Astrocyte of the spinal cord (primary cell): ENCODE measurements at regions not wholly inside any gene's neighbourhood (a gene's known extent, or its start where the extent isn't known, plus 50 kb on each side); places are given as distances from the start of the nearest gene placed in this dataset.

Experiments
- DNase-seq: peaks from one replicate; pipeline ENCODE4 v3.0.0; 2011; ENCODE audit warnings: low read depth, low spot score
- H3K4me3 ChIP-seq: 2 replicates; pipeline ENCODE4 v1.5.1; 2011; ENCODE audit warnings: low read depth, mild to moderate bottlenecking, low read length, moderate library complexity
- CTCF ChIP-seq: IDR thresholded peaks from 2 replicates; pipeline ENCODE4 v1.5.1; 2012; ENCODE audit warnings: low read depth, mild to moderate bottlenecking, low read length, inconsistent platforms
- in situ Hi-C: cut with HindIII; loops from 2 replicates; pipeline ENCODE4 v1.10.0; 2017; ENCODE audit warnings: low sequenced_read_pairs

DNA sequence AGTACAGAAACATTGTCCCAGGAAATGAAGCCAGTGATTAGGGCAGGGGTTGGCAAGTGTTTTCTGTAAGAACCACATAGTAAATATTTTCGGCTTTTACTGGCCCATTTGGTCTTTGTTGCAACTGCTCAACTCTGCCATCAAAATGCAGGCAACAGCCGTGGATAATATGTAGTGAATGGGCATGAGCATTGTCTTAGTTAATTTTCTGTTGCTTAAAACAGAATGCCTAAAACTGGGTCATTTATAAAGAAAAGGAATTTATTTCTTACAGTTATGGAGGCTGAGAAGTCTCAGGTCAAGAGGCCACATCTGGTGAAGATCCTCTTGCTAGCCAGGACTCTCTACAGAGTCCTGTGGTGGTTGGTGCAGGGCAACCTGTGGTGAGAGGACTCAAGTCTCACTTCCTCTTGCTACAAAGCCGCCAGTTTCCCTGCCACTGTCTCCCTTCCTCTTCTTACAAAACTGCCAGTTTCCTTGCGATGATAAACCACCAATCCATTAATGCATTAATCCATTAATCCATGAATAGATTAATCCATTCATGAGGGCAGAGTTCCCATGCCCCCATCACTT is 166.4 kb downstream of the PSMG1 start:
- in situ Hi-C loops: no loop called here
- H3K4me3 ChIP-seq: no peak overlapping the region
- TF ChIP-seq CTCF: no peak
- no peak for DNase-seq

DNA sequence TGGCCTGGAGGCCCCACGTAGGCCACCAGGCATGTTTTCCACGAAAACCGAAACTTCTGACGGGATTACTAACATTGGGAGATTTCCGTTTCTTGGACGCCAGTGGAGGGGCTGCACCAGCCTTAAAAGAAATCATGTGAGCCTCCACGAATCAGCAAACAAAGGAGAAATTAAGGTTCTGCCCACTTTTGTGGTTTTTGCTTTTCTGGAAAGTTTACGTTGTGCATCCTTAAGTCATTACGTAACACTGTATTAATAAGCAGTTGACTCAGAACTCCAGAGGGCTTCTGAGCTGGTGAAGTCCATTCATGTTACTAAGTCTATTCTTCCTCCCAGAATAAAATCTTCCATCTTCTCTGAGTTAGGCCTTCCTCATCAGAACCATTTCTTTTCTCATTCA is 168.5 kb downstream of the PSMG1 start:
- in situ Hi-C loops: no loop called here
- no peak overlapping the region for H3K4me3 ChIP-seq
- no peak for TF ChIP-seq CTCF
- DNase-seq: peak; percentile 97

GRCh38 chr21:39012326-39013230 is 170.7 kb downstream of the PSMG1 start:
- H3K4me3 ChIP-seq: no peak overlapping the region
- no peak for TF ChIP-seq CTCF
- in situ Hi-C loops: no loop called here
- no peak for DNase-seq

DNA sequence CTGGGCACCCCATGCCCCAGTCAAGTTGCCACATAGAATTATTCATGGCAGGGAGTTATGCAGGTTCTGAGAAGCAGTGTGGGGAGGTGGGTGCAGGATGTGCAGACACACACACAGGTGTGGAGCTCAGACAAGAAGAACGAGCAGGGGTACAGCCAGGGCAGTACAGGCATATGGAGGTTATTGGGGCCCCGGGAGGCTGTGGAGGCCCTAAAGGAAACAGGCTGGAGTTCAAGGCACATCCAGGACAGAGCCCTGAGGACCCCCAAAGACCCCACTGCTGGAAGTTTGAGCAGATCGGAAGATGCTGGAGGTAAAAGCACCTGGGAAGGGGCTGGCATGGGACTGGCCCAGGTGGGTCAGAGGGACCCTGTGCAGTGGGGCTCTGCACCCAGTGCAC is 171.3 kb downstream of the PSMG1 start:
- in situ Hi-C loops: no loop called here
- no peak for TF ChIP-seq CTCF
- DNase-seq: no peak
- H3K4me3 ChIP-seq: no peak overlapping the region

GRCh38 chr21:39010629-39011404 is 172.4 kb downstream of the PSMG1 start:
- no peak for DNase-seq
- no peak for TF ChIP-seq CTCF
- no peak overlapping the region for H3K4me3 ChIP-seq
- in situ Hi-C loops: no loop called here

DNA sequence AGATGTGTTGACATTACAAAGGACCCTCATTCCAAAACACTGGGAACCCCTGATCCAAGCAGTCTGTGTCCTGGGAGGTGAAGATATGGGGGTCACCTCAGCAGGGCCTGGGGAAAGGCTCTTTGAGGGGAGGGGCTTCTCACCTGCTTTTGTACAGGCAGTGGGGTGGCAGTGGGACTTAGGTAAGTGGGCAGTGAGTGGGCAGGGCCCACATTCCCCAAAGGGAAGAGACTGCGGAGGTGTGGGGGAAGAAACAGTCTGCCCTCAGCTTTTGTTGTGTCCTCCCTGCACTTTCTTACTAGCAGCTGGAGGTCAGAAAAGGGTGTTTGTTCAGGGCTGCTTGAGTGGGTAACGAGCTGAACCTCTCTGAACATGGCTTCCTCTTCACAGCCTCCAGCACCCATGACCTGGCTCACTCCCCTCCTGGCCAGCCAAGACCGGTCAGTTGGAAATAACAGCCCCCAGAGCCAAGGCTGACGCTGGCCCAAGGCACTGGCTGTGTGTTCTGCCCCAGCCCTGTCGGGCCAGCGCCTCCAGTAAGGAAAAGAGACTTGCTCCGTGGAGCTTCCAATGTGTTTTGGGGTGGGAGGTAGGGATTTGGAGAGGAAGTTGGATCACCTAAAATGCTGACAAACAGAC is 173.5 kb downstream of the PSMG1 start:
- in situ Hi-C loops: no loop called here
- H3K4me3 ChIP-seq: no peak overlapping the region
- DNase-seq: no peak
- no peak for TF ChIP-seq CTCF
